ENCODE measurements at regions not wholly inside any gene's neighbourhood (a gene's known extent, or its start where the extent isn't known, plus 50 kb on each side); places are given as distances from the start of the nearest gene placed in this dataset.

GRCh38 chr7:156218544-156219306 is 406.5 kb upstream of the SHH start:
- DNase-seq (ENCODE audit: low spot score), result no peak
- TF ChIP-seq, protein P1, sequence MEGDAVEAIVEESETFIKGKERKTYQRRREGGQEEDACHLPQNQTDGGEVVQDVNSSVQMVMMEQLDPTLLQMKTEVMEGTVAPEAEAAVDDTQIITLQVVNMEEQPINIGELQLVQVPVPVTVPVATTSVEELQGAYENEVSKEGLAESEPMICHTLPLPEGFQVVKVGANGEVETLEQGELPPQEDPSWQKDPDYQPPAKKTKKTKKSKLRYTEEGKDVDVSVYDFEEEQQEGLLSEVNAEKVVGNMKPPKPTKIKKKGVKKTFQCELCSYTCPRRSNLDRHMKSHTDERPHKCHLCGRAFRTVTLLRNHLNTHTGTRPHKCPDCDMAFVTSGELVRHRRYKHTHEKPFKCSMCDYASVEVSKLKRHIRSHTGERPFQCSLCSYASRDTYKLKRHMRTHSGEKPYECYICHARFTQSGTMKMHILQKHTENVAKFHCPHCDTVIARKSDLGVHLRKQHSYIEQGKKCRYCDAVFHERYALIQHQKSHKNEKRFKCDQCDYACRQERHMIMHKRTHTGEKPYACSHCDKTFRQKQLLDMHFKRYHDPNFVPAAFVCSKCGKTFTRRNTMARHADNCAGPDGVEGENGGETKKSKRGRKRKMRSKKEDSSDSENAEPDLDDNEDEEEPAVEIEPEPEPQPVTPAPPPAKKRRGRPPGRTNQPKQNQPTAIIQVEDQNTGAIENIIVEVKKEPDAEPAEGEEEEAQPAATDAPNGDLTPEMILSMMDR (IDR thresholded peaks at IDR 0.05; ENCODE audit: extremely low read depth, missing control alignments), result no peak

- TF ChIP-seq, protein P1 (IDR thresholded peaks at IDR 0.05; ENCODE audit: extremely low read depth, missing control alignments), result no peak
- no peak for DNase-seq (ENCODE audit: low spot score)
Observed at GRCh38 chr7:156217803-156218202, 405.5 kb upstream of the SHH start.

- TF ChIP-seq, protein P1 (IDR thresholded peaks at IDR 0.05; ENCODE audit: extremely low read depth, missing control alignments), result no peak
- DNase-seq (ENCODE audit: low spot score), result no peak
Observed at GRCh38 chr7:156209087-156209486, 396.8 kb upstream of the SHH start.

GRCh38 chr7:156207306-156207705 is 395.0 kb upstream of the SHH start:
- TF ChIP-seq, protein P1 (IDR thresholded peaks at IDR 0.05; ENCODE audit: extremely low read depth, missing control alignments), result no peak
- no peak for DNase-seq (ENCODE audit: low spot score)

DNA sequence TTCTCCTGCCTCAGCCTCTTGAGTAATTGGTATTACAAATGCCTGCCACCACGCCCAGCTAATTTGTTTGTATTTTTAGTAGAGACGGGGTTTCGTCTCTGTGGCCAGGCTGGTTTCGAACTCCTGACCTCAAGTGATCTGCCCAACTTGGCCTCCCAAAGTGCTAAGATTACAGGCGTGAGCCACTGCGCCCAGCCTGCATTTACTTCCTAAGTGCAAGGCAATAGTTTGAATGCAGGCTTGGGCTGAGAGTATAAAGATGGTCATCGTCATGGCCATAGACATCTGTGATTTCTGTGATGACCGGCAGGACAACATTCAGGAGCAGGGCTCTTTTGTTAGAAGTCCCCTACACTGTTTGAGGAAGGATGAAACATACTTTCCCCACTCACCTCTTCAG is 393.9 kb upstream of the SHH start:
- no peak for DNase-seq (ENCODE audit: low spot score)

DNA sequence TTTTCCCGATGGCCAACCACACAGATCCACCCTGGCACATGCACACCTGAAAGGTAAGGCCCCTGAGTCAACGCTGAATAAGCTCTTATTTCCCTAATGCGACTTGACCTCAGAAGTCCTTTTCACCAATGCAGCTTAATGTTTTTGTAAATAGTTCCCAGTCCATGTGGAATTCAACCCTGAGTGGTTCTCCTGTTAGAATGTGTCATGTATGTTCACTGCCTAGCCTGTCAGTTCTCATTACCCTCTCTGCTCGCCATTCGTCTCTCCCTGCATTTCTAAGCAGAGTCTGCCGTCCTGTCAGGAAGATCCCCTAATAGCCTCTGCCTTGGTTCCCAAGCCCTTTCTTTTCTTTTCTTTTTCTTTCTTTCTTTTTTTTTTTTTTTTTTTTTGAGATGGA is 392.6 kb upstream of the SHH start:
- no peak for DNase-seq (ENCODE audit: low spot score)
- TF ChIP-seq, protein P1 (IDR thresholded peaks at IDR 0.05; ENCODE audit: extremely low read depth, missing control alignments), result no peak

More for the DNA sequence above, 393.9 kb upstream of the SHH start:
- TF ChIP-seq, protein P1 (IDR thresholded peaks at IDR 0.05; ENCODE audit: extremely low read depth, missing control alignments), result no peak

DNA sequence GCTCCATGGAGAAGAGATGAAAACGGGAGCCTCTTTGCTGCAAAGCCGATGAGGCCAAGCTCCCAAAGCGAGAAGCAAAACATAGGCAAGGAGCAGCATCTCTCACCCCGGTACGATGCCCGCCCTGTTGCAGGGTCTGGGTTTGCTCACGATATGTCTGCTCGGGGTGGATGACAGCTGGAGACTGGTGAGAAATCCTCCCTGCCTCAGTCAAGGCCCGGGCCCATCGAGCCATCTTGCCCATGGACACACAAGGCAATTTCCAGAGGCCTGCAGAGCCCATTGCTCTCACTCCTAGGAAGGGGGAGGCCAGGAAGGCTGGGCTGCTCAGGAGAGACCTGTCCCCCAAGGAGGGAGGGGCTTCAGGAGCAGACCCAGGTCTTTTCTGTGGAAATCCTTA is 391.7 kb upstream of the SHH start:
- DNase-seq (ENCODE audit: low spot score), result no peak
- TF ChIP-seq, protein P1 (IDR thresholded peaks at IDR 0.05; ENCODE audit: extremely low read depth, missing control alignments), result no peak
